AG04449 (cell line): ENCODE measurements at regions not wholly inside any gene's neighbourhood (a gene's known extent, or its start where the extent isn't known, plus 50 kb on each side); places are given as distances from the start of the nearest gene placed in this dataset.
"Not testable (repeated sequence)": the region's sequence is repeated elsewhere in the genome, so short reads cannot be mapped to it uniquely, and the experiment has no call there.

Source experiments
- CTCF ChIA-PET: fragments of 350-600 bp; formaldehyde crosslinking; extraction: SDS; loops from one replicate; lab custom pipeline; 2021; ENCODE audit warnings: antibody characterized with exemption; lab: Yijun Ruan, JAX
- POLR2A ChIA-PET: fragments of 400-600, 350-600 bp; formaldehyde crosslinking; extraction: SDS; loops from one replicate; lab custom pipeline; 2020; ENCODE audit warnings: antibody characterized with exemption, inconsistent platforms; lab: Yijun Ruan, JAX
- DNase-seq: peaks from one replicate; pipeline ENCODE4 v3.0.0-alpha.2; 2010; ENCODE audit warnings: low read depth, low spot score
- H3K4me3 ChIP-seq: 2 replicates; pipeline ENCODE4 v1.5.1; 2011; ENCODE audit warnings: low read depth, mild to moderate bottlenecking, control low read depth, low read length
- CTCF ChIP-seq: IDR thresholded peaks from one replicate; pipeline ENCODE4 v1.5.1; 2011; ENCODE audit warnings: mild to moderate bottlenecking, moderate library complexity, low read length, control low read depth, inconsistent platforms; ENCODE audit not compliant: insufficient read depth; ENCODE audit errors: missing control alignments

GRCh38 chrY:7415157-7415633 is 503.6 kb upstream of the AMELY start:
- H3K4me3 ChIP-seq, result no peak overlapping the region
- ChIA-PET POLR2A (no interaction called here), CTCF (no interaction called here)
- no peak for TF ChIP-seq CTCF
- DNase-seq, result no peak

GRCh38 chrY:7390056-7390455 is 478.5 kb upstream of the AMELY start:
- ChIA-PET POLR2A (no interaction called here), CTCF (no interaction called here)
- TF ChIP-seq CTCF, result no peak
- no peak overlapping the region for H3K4me3 ChIP-seq
- DNase-seq, result no peak

GRCh38 chrY:7382988-7383387 is 471.4 kb upstream of the AMELY start:
- DNase-seq, result no peak
- ChIA-PET POLR2A (no interaction called here), CTCF (no interaction called here)
- no peak overlapping the region for H3K4me3 ChIP-seq
- no peak for TF ChIP-seq CTCF

- CTCF ChIA-PET, result no interaction called here
- no peak for DNase-seq
- no peak for TF ChIP-seq CTCF
- H3K4me3 ChIP-seq, result no peak overlapping the region
- POLR2A ChIA-PET, result no interaction called here
Observed at GRCh38 chrY:7377091-7377490, 465.5 kb upstream of the AMELY start.

GRCh38 chrY:7374485-7374884 is 462.9 kb upstream of the AMELY start:
- H3K4me3 ChIP-seq, CTCF ChIA-PET, DNase-seq: not testable (repeated sequence)
- POLR2A ChIA-PET, result interaction anchor here (0.7 kb wide), 1 partner anchor 27 kb away, joined by 3 read pairs; no protein-coding TSS in a partner anchor

GRCh38 chrY:7371953-7372352 is 460.4 kb upstream of the AMELY start:
- POLR2A ChIA-PET, DNase-seq, H3K4me3 ChIP-seq, CTCF ChIA-PET: not testable (repeated sequence)

- DNase-seq, CTCF ChIA-PET, POLR2A ChIA-PET, H3K4me3 ChIP-seq: not testable (repeated sequence)
Observed at GRCh38 chrY:7371026-7371425, 459.5 kb upstream of the AMELY start.

GRCh38 chrY:7359520-7359919 is 448.0 kb upstream of the AMELY start:
- DNase-seq, result no peak
- H3K4me3 ChIP-seq, result no peak overlapping the region
- no peak for TF ChIP-seq CTCF
- POLR2A ChIA-PET, result no interaction called here
- CTCF ChIA-PET, result no interaction called here
